COLO668 (cell line): ENCODE measurements at regions not wholly inside any gene's neighbourhood (a gene's known extent, or its start where the extent isn't known, plus 50 kb on each side); places are given as distances from the start of the nearest gene placed in this dataset.
"Not testable (repeated sequence)": the region's sequence is repeated elsewhere in the genome, so short reads cannot be mapped to it uniquely, and the experiment has no call there.

Experiments
- DNase-seq: peaks from one replicate; lab custom pipeline; 2025; ENCODE audit not compliant: unreplicated experiment; lab: John Stamatoyannopoulos, UW

DNA sequence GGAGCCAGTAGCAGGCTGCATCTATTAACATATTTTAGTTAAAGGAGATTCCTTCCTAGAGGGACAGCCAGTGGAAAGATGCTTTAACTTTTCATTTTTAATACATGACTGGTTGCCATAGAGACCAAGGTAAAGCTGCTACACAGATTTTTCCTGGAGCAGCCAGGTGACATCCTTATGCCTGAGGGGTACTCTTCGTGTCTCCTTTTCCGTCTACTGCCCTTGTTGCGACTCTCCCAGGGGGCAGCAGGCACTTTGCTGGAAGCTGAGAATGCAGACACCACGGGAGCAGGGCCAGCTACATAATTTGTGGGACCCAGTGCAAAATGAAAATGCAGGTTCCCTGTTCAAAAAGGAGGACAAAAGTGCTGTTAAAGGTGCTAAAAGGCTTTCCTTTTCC lies 340.4 kb downstream of the CEP170 start:
- not testable (repeated sequence) for DNase-seq

GRCh38 chr1:242912855-242913254 lies 342.2 kb downstream of the CEP170 start:
- DNase-seq: not testable (repeated sequence)

DNA sequence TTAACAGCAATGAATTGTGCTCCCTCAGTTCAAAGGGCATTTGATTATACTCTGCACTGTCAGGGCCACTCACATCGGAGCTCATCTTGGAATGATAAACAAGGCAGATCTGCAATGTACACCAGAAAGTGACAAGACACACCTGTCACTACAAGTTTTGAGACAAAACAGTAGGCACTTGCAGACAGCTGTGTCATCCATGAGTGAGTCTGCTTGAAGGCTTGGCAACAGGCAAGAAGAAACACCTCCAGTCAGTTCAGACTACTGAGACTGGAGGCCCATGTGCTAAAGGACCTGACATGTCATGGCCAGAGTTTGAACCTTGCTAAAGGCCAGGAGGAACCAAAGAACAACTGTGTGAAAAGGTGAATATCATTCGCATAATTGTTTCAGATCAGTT lies 354.5 kb downstream of the CEP170 start:
- DNase-seq: not testable (repeated sequence)

DNA sequence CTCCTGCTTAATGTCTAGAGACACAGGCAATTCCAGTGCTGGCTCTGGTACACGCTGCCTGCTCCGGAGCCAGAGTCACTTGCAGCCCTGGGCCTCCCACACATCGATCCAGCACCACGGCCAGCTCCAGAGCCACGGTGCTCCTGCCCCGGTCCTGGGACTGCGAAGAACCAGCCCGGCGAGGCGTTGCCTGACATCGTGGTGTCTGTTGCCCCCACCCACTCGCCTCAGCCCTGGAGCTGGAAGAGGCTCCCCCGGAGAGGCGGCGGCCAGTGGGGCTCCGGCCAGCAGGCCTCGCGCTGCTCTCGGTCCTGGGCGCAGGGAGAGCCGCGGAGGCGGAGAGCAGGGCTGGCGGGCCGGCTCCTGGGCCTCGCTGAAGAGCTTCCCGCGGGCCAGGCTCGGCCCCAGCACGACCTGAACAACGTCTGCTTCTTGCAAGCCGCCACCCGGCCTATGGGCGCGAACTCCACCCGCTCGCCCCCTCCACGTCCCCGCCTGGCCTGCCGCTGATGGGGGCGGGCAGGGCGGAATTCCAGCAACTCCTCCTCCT lies 364.8 kb downstream of the CEP170 start:
- DNase-seq: no peak

DNA sequence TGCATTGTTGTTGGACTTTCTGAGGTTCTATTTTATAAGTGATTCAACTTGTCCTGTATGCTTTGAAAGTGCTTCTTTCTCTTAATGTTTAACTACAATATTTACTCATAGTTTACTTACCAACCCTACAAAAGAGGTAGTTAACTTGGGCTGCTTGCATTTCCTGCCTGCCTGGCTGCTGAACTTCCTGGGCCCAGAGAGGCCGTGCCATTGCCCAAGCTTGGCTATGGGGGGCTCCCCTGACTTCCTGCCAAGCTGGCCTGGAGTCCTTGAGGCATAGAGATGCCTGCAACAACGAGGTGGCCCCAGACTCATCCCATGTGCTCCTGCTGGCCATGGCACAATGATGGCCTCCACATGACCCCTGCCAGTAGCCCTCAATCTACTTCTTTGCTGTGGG lies 361.6 kb upstream of the PLD5 start:
- no peak for DNase-seq

- DNase-seq: not testable (repeated sequence)
Measured at GRCh38 chr1:242880022-242880421, 355.5 kb upstream of the PLD5 start.

GRCh38 chr1:242877743-242878142 lies 353.2 kb upstream of the PLD5 start:
- no peak for DNase-seq

DNA sequence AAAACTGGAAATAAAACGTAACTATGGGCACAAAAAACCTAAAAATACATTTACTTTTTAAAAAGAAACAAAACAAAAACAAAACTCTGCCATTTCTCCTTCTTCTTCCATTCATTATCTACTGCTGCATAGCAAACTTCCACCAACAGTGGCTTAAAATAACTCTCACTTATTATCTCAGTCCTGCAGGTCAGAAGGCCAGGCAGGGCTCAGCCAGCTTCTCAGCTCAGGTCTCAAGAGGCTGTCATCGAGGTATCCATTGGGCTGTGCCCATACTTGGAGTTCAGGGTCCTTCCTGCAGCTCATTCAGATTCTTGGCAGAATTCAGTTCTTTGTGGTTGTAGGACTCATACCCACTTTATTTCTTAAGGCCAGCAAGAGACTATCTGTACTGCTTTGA lies 352.7 kb upstream of the PLD5 start:
- no peak for DNase-seq

DNA sequence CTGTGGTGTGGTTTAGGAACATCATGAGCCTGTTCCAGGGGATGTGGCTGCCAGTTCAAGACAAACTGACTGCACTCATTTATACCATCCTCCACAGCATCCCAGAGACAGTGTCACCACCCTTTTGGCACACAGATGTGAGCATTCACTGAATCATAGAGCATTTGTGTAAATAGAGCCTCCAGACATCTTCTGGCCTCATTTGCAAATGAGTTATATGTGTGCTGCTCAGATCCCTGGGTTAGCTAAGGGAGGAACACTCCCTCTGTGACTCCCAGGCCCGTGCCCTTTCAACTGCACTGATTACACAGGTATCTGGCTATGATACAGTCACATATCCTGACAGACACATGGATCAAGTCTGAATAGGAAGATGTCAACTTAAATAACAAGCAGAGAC lies 351.5 kb upstream of the PLD5 start:
- no peak for DNase-seq

- DNase-seq: no peak
Measured at GRCh38 chr1:242873661-242874060, 349.2 kb upstream of the PLD5 start.

GRCh38 chr1:242872521-242872920 lies 348.0 kb upstream of the PLD5 start:
- no peak for DNase-seq

DNA sequence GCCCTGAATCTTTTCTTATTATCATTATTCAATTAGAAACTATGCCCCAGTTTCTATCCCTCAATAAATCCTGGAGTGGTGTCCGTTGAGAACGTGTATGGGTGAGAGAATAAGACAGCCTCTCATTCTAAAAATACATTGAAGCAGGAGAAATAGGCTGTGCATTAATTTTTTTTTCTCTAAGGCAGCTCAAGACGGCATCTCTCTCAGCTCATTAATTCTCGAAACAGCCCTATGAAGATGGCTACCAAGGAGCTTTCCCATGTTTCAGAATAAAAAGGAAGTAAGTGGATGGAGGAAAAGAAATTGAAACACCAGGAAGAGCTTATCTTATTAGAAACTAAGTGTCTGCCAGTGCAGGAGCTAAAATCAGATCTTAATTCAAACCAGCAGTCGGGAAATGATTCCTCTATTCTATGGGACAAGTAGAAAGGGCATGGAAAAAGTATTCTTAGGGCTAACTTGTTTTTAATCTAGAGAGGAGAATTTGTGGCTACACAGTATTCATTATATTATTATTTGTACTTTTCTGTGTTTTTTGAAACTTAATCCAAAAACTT lies 347.1 kb upstream of the PLD5 start:
- DNase-seq: no peak

DNA sequence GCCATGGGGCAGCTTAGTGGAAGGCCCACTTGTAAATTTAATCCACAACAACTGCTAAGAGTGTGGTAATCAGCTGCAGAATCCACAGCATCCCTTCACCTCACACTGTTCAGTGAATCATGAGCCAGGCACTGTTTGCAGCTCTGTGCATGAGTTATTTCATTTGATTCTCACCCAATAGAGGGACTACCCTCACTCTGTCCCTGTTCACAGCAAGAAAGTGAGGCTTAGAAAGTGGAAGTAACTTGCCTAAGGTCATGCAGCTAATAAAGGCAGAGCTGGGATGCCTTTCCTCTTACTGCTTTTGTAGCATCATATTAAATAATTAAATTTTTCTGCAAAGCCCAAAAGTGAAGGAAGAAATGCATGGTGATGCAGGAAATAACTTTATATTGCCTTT lies 346.5 kb upstream of the PLD5 start:
- no peak for DNase-seq

DNA sequence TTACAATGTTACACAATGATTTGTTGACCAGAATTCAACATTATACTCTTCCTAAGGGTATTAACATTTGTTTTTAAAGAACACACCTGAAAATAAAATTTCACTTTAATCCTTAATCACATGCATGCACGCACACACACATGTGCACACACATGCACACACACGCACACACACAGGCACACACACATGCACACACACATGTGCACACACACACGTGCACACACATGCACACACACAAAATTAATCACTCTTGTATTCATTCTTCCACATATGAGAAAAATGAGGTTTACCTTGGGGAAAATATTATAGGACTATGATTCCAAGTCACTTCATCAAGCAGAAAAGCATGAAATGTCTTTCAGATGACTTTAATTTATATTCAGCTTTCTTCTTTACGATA lies 331.8 kb upstream of the PLD5 start:
- no peak for DNase-seq

GRCh38 chr1:242854466-242854865 lies 330.0 kb upstream of the PLD5 start:
- DNase-seq: no peak

- no peak for DNase-seq
Measured at GRCh38 chr1:242847390-242847993, 323.0 kb upstream of the PLD5 start.

- no peak for DNase-seq
Measured at GRCh38 chr1:242842094-242842493, 317.6 kb upstream of the PLD5 start.

DNA sequence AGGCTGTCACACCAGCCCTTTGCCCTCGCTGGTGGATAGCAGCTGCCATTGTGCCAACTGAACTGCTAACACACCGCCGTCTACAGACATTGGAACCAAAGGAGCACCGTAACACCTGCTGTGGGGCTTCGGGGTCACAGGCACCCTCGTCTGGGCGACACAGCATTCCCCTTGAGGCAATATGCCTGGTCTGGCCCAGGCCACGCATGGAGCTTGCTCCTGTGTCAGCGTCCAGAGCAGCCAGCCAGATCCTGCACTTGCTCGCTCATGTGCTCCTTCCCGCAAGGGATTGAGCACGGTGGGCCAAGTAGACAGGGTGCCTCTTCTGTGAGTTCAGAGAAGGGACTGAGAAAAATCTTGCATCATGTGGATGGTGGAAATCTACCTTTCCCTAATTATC lies 314.6 kb upstream of the PLD5 start:
- DNase-seq: no peak

GRCh38 chr1:242836423-242836822 lies 311.9 kb upstream of the PLD5 start:
- DNase-seq: no peak

- no peak for DNase-seq
Measured at GRCh38 chr1:242828828-242829227, 304.3 kb upstream of the PLD5 start.

- no peak for DNase-seq
Measured at GRCh38 chr1:242828199-242828598, 303.7 kb upstream of the PLD5 start.

- DNase-seq: no peak
Measured at GRCh38 chr1:242827538-242827937, 303.0 kb upstream of the PLD5 start.
